Omental fat pad (tissue), 3 donors: ENCODE measurements at regions not wholly inside any gene's neighbourhood (a gene's known extent, or its start where the extent isn't known, plus 50 kb on each side); places are given as distances from the start of the nearest gene placed in this dataset.

Source experiments
- ATAC-seq: fragments of 150-250 bp; one replicate; pipeline ENCODE4 v1.9.1; 2016; ENCODE audit warnings: mild to moderate bottlenecking, moderate library complexity; ENCODE audit not compliant: low FRiP score
- DNase-seq: peaks from one replicate; pipeline ENCODE4 v3.0.0-alpha.2; 2019; ENCODE audit warnings: low spot score
- TF ChIP-seq, protein P1 (sequence below), 3 donors: fragments of 450-650 bp; IDR thresholded peaks; one replicate each; pipeline ENCODE4 v1.5.1; 2016 to 2017; ENCODE audit warnings: antibody characterized with exemption in 3 of 3, mild to moderate bottlenecking in 3 of 3, moderate library complexity in 2 of 3

- TF ChIP-seq, protein P1, sequence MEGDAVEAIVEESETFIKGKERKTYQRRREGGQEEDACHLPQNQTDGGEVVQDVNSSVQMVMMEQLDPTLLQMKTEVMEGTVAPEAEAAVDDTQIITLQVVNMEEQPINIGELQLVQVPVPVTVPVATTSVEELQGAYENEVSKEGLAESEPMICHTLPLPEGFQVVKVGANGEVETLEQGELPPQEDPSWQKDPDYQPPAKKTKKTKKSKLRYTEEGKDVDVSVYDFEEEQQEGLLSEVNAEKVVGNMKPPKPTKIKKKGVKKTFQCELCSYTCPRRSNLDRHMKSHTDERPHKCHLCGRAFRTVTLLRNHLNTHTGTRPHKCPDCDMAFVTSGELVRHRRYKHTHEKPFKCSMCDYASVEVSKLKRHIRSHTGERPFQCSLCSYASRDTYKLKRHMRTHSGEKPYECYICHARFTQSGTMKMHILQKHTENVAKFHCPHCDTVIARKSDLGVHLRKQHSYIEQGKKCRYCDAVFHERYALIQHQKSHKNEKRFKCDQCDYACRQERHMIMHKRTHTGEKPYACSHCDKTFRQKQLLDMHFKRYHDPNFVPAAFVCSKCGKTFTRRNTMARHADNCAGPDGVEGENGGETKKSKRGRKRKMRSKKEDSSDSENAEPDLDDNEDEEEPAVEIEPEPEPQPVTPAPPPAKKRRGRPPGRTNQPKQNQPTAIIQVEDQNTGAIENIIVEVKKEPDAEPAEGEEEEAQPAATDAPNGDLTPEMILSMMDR (IDR thresholded peaks at IDR 0.05): no peak
- DNase-seq (no peak), ATAC-seq (no peak)
Observed at GRCh38 chr1:163725551-163725950, 403.8 kb downstream of the NUF2 start.

- no peak for ATAC-seq
- TF ChIP-seq, protein P1 (IDR thresholded peaks at IDR 0.05): no peak
- DNase-seq: no peak
Observed at GRCh38 chr1:163730411-163730821, 408.7 kb downstream of the NUF2 start.

GRCh38 chr1:163737261-163737660, 415.5 kb downstream of the NUF2 start:
- DNase-seq: no peak
- TF ChIP-seq, protein P1 (IDR thresholded peaks at IDR 0.05): no peak
- no peak for ATAC-seq

GRCh38 chr1:163744301-163744887, 422.6 kb downstream of the NUF2 start:
- TF ChIP-seq, protein P1 (IDR thresholded peaks at IDR 0.05): no peak
- DNase-seq (no peak), ATAC-seq (no peak)

- ATAC-seq (no peak), DNase-seq (no peak)
- TF ChIP-seq, protein P1 (IDR thresholded peaks at IDR 0.05): no peak
Observed at GRCh38 chr1:163745204-163745603, 423.4 kb downstream of the NUF2 start.

DNA sequence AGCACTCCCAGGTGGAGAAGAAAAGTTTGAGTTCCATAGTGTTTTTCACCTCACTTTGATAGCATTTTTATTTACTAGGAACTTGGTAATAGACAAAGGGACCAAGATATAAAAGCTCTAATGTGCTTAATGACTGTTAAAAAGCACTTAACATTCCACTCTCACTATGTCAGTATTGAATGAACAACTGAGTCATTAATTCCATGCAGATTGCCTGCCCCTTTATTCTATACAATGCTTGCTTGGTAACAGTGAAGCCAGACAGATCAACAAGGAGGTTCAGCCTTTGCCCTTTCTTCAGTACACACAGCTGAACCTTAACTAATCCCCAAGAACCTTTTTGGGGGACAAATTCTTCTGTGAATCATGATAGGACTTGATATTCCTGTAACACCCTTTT, 425.5 kb downstream of the NUF2 start:
- TF ChIP-seq, protein P1 (IDR thresholded peaks at IDR 0.05): no peak
- no peak for DNase-seq
- ATAC-seq: no peak

DNA sequence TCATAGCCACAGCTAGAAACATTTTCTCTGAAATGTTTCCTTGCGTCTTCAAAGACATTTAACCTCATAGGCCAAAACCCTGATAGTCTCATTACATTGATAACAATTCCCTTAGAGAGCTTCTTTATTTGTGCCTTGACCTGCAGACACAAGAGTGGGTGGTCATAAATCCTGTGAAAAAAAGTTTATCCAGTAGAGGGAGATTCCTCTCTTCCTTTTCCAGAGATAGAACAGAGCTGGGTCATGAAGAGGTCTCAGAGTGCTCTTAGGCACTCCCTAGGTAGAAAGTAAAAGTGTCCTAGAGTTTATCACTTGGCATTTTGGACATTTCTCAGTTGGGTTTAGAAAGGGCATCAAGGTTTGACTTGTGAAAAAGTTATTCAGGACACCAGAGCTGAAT, 426.1 kb downstream of the NUF2 start:
- TF ChIP-seq, protein P1 (IDR thresholded peaks at IDR 0.05): no peak
- ATAC-seq (no peak), DNase-seq (no peak)
